Gastrocnemius medialis (tissue), 4 donors: ENCODE measurements at regions not wholly inside any gene's neighbourhood (a gene's known extent, or its start where the extent isn't known, plus 50 kb on each side); places are given as distances from the start of the nearest gene placed in this dataset.

ENCODE experiments used
- ATAC-seq, 2 donors: fragments of 150-250 bp; one replicate each; pipeline ENCODE4 v1.9.1; 2016
- DNase-seq, 2 donors: peaks; one replicate each; pipeline ENCODE4 v3.0.0-alpha.2; 2019
- H3K27ac ChIP-seq, 4 donors: fragments of 200-600 bp; sonication (generic); 1 replicate in 1 of 4; 2 replicates in 3 of 4; pipeline ENCODE4 v1.5.1; 2016 to 2018; ENCODE audit warnings: mild to moderate bottlenecking in 2 of 4, moderate library complexity in 1 of 4
- H3K27me3 ChIP-seq, 3 donors: fragments of 200-600 bp; sonication (generic) in 2 of 3; 1 replicate in 1 of 3; 2 replicates in 2 of 3; pipeline versions ENCODE4 v1.5.1 to v1.6.0; 2016 to 2019; ENCODE audit warnings: mild to moderate bottlenecking in 1 of 3, moderate library complexity in 1 of 3
- H3K36me3 ChIP-seq, 2 donors: fragments of 200-600 bp; sonication (generic) in 1 of 2; one replicate each; pipeline ENCODE4 v1.5.1; 2017 to 2018
- H3K4me1 ChIP-seq, 2 donors: fragments of 200-600 bp; sonication (generic) in 1 of 2; one replicate each; pipeline ENCODE4 v1.5.1; 2016 to 2017; ENCODE audit warnings: mild to moderate bottlenecking in 2 of 2
- H3K4me3 ChIP-seq, 4 donors: fragments of 200-600 bp; sonication (generic) in 3 of 4; 1 replicate in 1 of 4; 2 replicates in 3 of 4; pipeline ENCODE4 v1.5.1; 2016 to 2019; ENCODE audit warnings: mild to moderate bottlenecking in 2 of 4
- H3K9me3 ChIP-seq, 3 donors: fragments of 200-600 bp; sonication (generic) in 2 of 3; 1 replicate in 1 of 3; 2 replicates in 2 of 3; pipeline ENCODE4 v1.5.1; 2016 to 2019
- CTCF ChIP-seq, 5 experiments: fragments of 450-650 bp in 3 of 5; fragments of 200-600 bp in 2 of 5; sonication (generic) in 2 of 5; IDR thresholded peaks in 4 of 5; conservative IDR thresholded peaks in 1 of 5; 1 replicate in 4 of 5; 2 replicates in 1 of 5; pipeline ENCODE4 v1.5.1; 2016 to 2019; ENCODE audit warnings: antibody characterized with exemption in 5 of 5, mild to moderate bottlenecking in 3 of 5, moderate library complexity in 3 of 5
- POLR2A ChIP-seq, 2 donors: fragments of 450-650 bp; IDR thresholded peaks; one replicate each; pipeline ENCODE4 v1.6.1; 2017; ENCODE audit warnings: antibody characterized with exemption in 2 of 2, mild to moderate bottlenecking in 2 of 2, moderate library complexity in 2 of 2
- in situ Hi-C, 4 donors: fragments of 200-750 bp; cut with MboI; loops; one replicate each; pipeline versions ENCODE4 v1.15.0 to v1.8.0; 2017; ENCODE audit warnings: low sequenced_read_pairs in 4 of 4
- intact Hi-C: fragments of 100-400 bp; cut with DNase I; formaldehyde crosslinking; loops from one replicate; pipeline ENCODE4 v1.15.1; 2023; ENCODE audit warnings: low total_unique reads

GRCh38 chr2:138435701-138436100 is 65.9 kb upstream of the SPOPL start:
- intact Hi-C loops (no loop called here), in situ Hi-C loops (no loop called here)
- H3K27me3 ChIP-seq, result no peaks in the 10 kb centered on the region
- H3K27ac ChIP-seq, result no peak overlapping the region
- no peaks in the 10 kb centered on the region for H3K36me3 ChIP-seq
- H3K4me1 ChIP-seq, result no peaks in the 10 kb centered on the region
- DNase-seq, result no peak
- no peak overlapping the region for H3K4me3 ChIP-seq
- no peak for TF ChIP-seq CTCF (IDR thresholded peaks at IDR 0.05 in 4 of 5, conservative IDR thresholded peaks at IDR 0.05 in 1 of 5)
- no peak for ATAC-seq
- no peaks in the 10 kb centered on the region for H3K9me3 ChIP-seq

- H3K4me1 ChIP-seq, result no peaks in the 10 kb centered on the region
- no peak for DNase-seq
- no peaks in the 10 kb centered on the region for H3K36me3 ChIP-seq
- H3K4me3 ChIP-seq, result no peak overlapping the region
- in situ Hi-C loops, result no loop called here
- intact Hi-C loops, result no loop called here
- no peak overlapping the region for H3K27ac ChIP-seq
- H3K9me3 ChIP-seq, result no peaks in the 10 kb centered on the region
- TF ChIP-seq POLR2A (IDR thresholded peaks at IDR 0.05), result no peak
- TF ChIP-seq CTCF (IDR thresholded peaks at IDR 0.05 in 4 of 5, conservative IDR thresholded peaks at IDR 0.05 in 1 of 5), result no peak
- H3K27me3 ChIP-seq, result no peaks in the 10 kb centered on the region
- no peak for ATAC-seq
Observed at GRCh38 chr2:138439733-138440132, 61.8 kb upstream of the SPOPL start.

- in situ Hi-C loops (no loop called here), intact Hi-C loops (no loop called here)
- ATAC-seq, result no peak
- no peaks in the 10 kb centered on the region for H3K4me1 ChIP-seq
- no peak for DNase-seq
- no peaks in the 10 kb centered on the region for H3K27me3 ChIP-seq
- TF ChIP-seq POLR2A (IDR thresholded peaks at IDR 0.05) (no peak), CTCF (IDR thresholded peaks at IDR 0.05 in 4 of 5, conservative IDR thresholded peaks at IDR 0.05 in 1 of 5) (no peak)
- H3K27ac ChIP-seq, result no peak overlapping the region
- no peak overlapping the region for H3K4me3 ChIP-seq
- no peaks in the 10 kb centered on the region for H3K9me3 ChIP-seq
- no peaks in the 10 kb centered on the region for H3K36me3 ChIP-seq
Observed at GRCh38 chr2:138440759-138441158, 60.8 kb upstream of the SPOPL start.

GRCh38 chr2:138441916-138442315 is 59.7 kb upstream of the SPOPL start:
- H3K9me3 ChIP-seq, result no peaks in the 10 kb centered on the region
- H3K36me3 ChIP-seq, result no peaks in the 10 kb centered on the region
- intact Hi-C loops (no loop called here), in situ Hi-C loops (no loop called here)
- H3K4me3 ChIP-seq, result no peak overlapping the region
- ATAC-seq (no peak), DNase-seq (no peak)
- no peaks in the 10 kb centered on the region for H3K4me1 ChIP-seq
- no peak for TF ChIP-seq CTCF (IDR thresholded peaks at IDR 0.05 in 4 of 5, conservative IDR thresholded peaks at IDR 0.05 in 1 of 5)
- TF ChIP-seq POLR2A (IDR thresholded peaks at IDR 0.05), result no peak
- no peaks in the 10 kb centered on the region for H3K27me3 ChIP-seq
- no peak overlapping the region for H3K27ac ChIP-seq

- in situ Hi-C loops (no loop called here), intact Hi-C loops (no loop called here)
- H3K9me3 ChIP-seq, result no peaks in the 10 kb centered on the region
- ATAC-seq, result no peak
- DNase-seq, result no peak
- no peaks in the 10 kb centered on the region for H3K27me3 ChIP-seq
- no peak for TF ChIP-seq POLR2A (IDR thresholded peaks at IDR 0.05)
- TF ChIP-seq CTCF (IDR thresholded peaks at IDR 0.05 in 4 of 5, conservative IDR thresholded peaks at IDR 0.05 in 1 of 5), result no peak
- no peak overlapping the region for H3K27ac ChIP-seq
- no peaks in the 10 kb centered on the region for H3K4me1 ChIP-seq
- H3K36me3 ChIP-seq, result no peaks in the 10 kb centered on the region
- no peak overlapping the region for H3K4me3 ChIP-seq
Observed at GRCh38 chr2:138444411-138444810, 57.2 kb upstream of the SPOPL start.
